ENCODE measurements at regions not wholly inside any gene's neighbourhood (a gene's known extent, or its start where the extent isn't known, plus 50 kb on each side); places are given as distances from the start of the nearest gene placed in this dataset.

DNA sequence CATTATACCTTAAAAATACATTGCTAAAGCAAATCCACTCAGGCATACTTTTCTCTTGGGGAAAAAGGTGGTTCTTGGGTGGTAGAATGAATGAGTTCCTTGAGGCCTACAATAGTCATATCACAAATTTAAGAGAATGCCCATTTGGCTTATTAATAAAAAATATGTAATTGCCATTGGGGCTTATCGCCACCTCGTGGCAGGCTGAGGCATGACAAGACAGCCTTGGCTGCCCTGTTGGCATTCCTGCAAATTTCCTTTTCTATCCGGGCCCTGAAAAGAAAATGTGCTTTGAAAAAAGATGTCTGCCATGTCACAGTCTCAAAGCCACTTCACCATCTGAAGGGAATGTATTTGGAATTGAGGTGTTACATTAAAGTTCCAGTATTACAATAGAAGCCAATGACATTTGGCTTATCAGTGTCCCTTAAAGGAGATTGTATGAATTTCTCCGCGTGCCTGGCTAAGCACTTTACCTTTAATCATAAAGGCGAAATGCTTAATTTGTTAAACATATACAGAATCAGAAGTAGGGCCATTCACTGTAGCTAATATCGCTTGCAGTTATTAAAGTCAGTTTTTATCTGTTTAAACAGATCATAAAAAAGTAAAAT is 188.3 kb upstream of the ZFP64 start:
- ATAC-seq (ENCODE audit: low read depth) = peak; percentile 63; the same call in 1 of the 2 replicates
- Histone ChIP-seq H3K23ac (ENCODE audit: low read depth, low read length) (no peak overlapping the region), H3K4me3 (ENCODE audit: insufficient read depth, low read depth, low read length) (no peak overlapping the region), H3K4me1 (ENCODE audit: control insufficient read depth, insufficient read depth, low read length) (no peaks in the 10 kb centered on the region), H2BK120ac (ENCODE audit: low read depth, low read length) (no peak overlapping the region), H4K91ac (ENCODE audit: insufficient read depth, low read depth, low read length) (no peak overlapping the region), H3K9me3 (ENCODE audit: control insufficient read depth, insufficient read depth, low read length) (peaks cover 3% of the 10 kb centered on the region; the same call in 1 of the 2 replicates), H2BK20ac (ENCODE audit: low read depth, low read length) (no peak overlapping the region), H3K4ac (ENCODE audit: low read depth, low read length) (no peak overlapping the region), H3K27me3 (ENCODE audit: control insufficient read depth, insufficient read depth, low read length) (no peaks in the 10 kb centered on the region), H3K14ac (replicated peaks; ENCODE audit: low read depth, low read length) (no peak overlapping the region), H4K20me1 (ENCODE audit: insufficient read depth, low read length) (no peaks in the 10 kb centered on the region), H3K9me1 (ENCODE audit: insufficient read depth, low read length) (no peaks in the 10 kb centered on the region), H2AK5ac (ENCODE audit: low read depth, low read length) (no peak overlapping the region), H3K79me1 (ENCODE audit: low read depth in 1 of 2, low read length in 2 of 2) (no peaks in the 10 kb centered on the region), H3K36me3 (ENCODE audit: control insufficient read depth, insufficient read depth, low read length) (no peaks in the 10 kb centered on the region), H3K56ac (ENCODE audit: extremely low read depth, insufficient read depth, low read length) (no peak overlapping the region), H3K9ac (ENCODE audit: low read depth, low read length) (no peak overlapping the region), H3K27ac (ENCODE audit: insufficient read depth, low read length) (no peak overlapping the region), H4K8ac (ENCODE audit: low read depth in 2 of 2, low read length in 2 of 2) (no peak overlapping the region), H4K5ac (ENCODE audit: low read depth, low read length) (no peak overlapping the region), H2AK9ac (replicated peaks; ENCODE audit: low read depth, low read length, poor library complexity) (no peak overlapping the region), H2BK15ac (ENCODE audit: low read depth, low read length) (no peak overlapping the region), H3K18ac (ENCODE audit: low read depth, low read length) (no peak overlapping the region), H2AFZ (replicated peaks; ENCODE audit: low read length, poor library complexity) (no peak overlapping the region), H2BK5ac (ENCODE audit: low read depth, low read length, poor library complexity, severe bottlenecking) (no peak overlapping the region), H3K4me2 (ENCODE audit: low read depth, low read length) (no peak overlapping the region)
- TF ChIP-seq RAD21 (IDR thresholded peaks at IDR 0.05; ENCODE audit: low read length) = peak; percentile 53
- peak; percentile 53 for TF ChIP-seq SMC3 (IDR thresholded peaks at IDR 0.05; ENCODE audit: low read depth, low read length)
- TF ChIP-seq MAZ (IDR thresholded peaks at IDR 0.05; ENCODE audit: borderline replicate concordance, low read depth, low read length) = no peak
- TF ChIP-seq, protein P1, sequence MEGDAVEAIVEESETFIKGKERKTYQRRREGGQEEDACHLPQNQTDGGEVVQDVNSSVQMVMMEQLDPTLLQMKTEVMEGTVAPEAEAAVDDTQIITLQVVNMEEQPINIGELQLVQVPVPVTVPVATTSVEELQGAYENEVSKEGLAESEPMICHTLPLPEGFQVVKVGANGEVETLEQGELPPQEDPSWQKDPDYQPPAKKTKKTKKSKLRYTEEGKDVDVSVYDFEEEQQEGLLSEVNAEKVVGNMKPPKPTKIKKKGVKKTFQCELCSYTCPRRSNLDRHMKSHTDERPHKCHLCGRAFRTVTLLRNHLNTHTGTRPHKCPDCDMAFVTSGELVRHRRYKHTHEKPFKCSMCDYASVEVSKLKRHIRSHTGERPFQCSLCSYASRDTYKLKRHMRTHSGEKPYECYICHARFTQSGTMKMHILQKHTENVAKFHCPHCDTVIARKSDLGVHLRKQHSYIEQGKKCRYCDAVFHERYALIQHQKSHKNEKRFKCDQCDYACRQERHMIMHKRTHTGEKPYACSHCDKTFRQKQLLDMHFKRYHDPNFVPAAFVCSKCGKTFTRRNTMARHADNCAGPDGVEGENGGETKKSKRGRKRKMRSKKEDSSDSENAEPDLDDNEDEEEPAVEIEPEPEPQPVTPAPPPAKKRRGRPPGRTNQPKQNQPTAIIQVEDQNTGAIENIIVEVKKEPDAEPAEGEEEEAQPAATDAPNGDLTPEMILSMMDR (conservative IDR thresholded peaks at IDR 0.05; ENCODE audit: low read depth, low read length) = peak; percentile 74
- BruUV-seq (replicated peaks) = no TSS peak
- dilution Hi-C loops (cut with HindIII; ENCODE audit: low sequenced_read_pairs, unreplicated experiment) (no loop called here), in situ Hi-C loops (cut with MboI; ENCODE audit: low sequenced_read_pairs) (no loop called here), intact Hi-C loops (cut with micrococcal nuclease) (loop anchor here (1.0 to 2.0 kb wide), 2 partner anchors 67 to 138 kb away; no protein-coding TSS in a partner anchor)
- ChIA-PET CTCF (interaction anchor here (0.7 kb wide), 1 partner anchor 46 kb away, joined by 3 read pairs; no protein-coding TSS in a partner anchor), POLR2A (ENCODE audit: unreplicated experiment) (no interaction called here)
- WGBS, 2 experiments (ENCODE audit: extremely low coverage in 2 of 2, insufficient read length in 1 of 2) = no CpG with 5 or more reads among the region's 7 CpGs
- peak; percentile 17 for DNase-seq

All from IMR-90 (cell line).